DND-41 (cell line): ENCODE measurements at regions not wholly inside any gene's neighbourhood (a gene's known extent, or its start where the extent isn't known, plus 50 kb on each side); places are given as distances from the start of the nearest gene placed in this dataset.

Source experiments
- ATAC-seq: fragments of 200-7000 bp; cut with Tn5 transposase; 3 replicates; pipeline ENCODE4 v1.9.1; 2021; ENCODE audit warnings: low read depth; ENCODE audit not compliant: insufficient read depth
- DNase-seq: peaks from one replicate; pipeline ENCODE4 v3.0.0-alpha.2; 2020
- H2AFZ ChIP-seq: 2 replicates; pipeline ENCODE4 v1.6.0; 2012; ENCODE audit warnings: low read depth, low read length
- H3K27ac ChIP-seq: 2 replicates; pipeline ENCODE4 v1.5.1; 2012; ENCODE audit warnings: low read length, inconsistent platforms
- H3K27me3 ChIP-seq: fragments of 200-600 bp; sonication (generic); 2 replicates; pipeline ENCODE4 v1.6.0; 2012; ENCODE audit warnings: low read length, mild to moderate bottlenecking, inconsistent platforms; ENCODE audit not compliant: insufficient read depth, poor library complexity
- H3K36me3 ChIP-seq: 2 replicates; pipeline ENCODE4 v1.5.1; 2012; ENCODE audit warnings: low read length, inconsistent platforms; ENCODE audit not compliant: insufficient read depth
- H3K4me1 ChIP-seq: 2 replicates; pipeline ENCODE4 v1.5.1; 2012; ENCODE audit warnings: mild to moderate bottlenecking, low read length; ENCODE audit not compliant: insufficient read depth
- H3K4me2 ChIP-seq: 2 replicates; pipeline ENCODE4 v1.6.0; 2012; ENCODE audit warnings: mild to moderate bottlenecking, moderate library complexity, low read length, inconsistent platforms; ENCODE audit not compliant: insufficient read depth
- H3K4me3 ChIP-seq, 2 experiments: fragments of 200-600 bp in 1 of 2; shearing (Covaris generic) in 1 of 2; 2 replicates each; pipeline ENCODE4 v1.5.1; 2012 to 2016; ENCODE audit warnings: inconsistent platforms in 2 of 2, low read length in 2 of 2, mild to moderate bottlenecking in 2 of 2, low read depth in 1 of 2, moderate library complexity in 1 of 2
- H3K79me2 ChIP-seq: 2 replicates; pipeline ENCODE4 v1.6.0; 2012; ENCODE audit warnings: low read length, inconsistent platforms; ENCODE audit not compliant: insufficient read depth
- H3K9ac ChIP-seq: 2 replicates; pipeline ENCODE4 v1.6.0; 2012; ENCODE audit warnings: low read depth, mild to moderate bottlenecking, inconsistent platforms, low read length, moderate library complexity
- H3K9me3 ChIP-seq: 2 replicates; pipeline ENCODE4 v1.5.1; 2012; ENCODE audit warnings: low read length, moderate library complexity, mild to moderate bottlenecking, inconsistent platforms; ENCODE audit not compliant: insufficient read depth, severe bottlenecking
- H4K20me1 ChIP-seq: 2 replicates; pipeline ENCODE4 v1.6.0; 2012; ENCODE audit warnings: low read length; ENCODE audit not compliant: insufficient read depth
- CTCF ChIP-seq: IDR thresholded peaks from 2 replicates; pipeline ENCODE4 v1.5.1; 2012; ENCODE audit warnings: borderline replicate concordance, low read length, moderate library complexity, mild to moderate bottlenecking; ENCODE audit not compliant: poor library complexity, severe bottlenecking; ENCODE audit errors: extremely low read depth
- EZH2 ChIP-seq: IDR thresholded peaks from 3 replicates; pipeline ENCODE4 v1.6.1; 2012; ENCODE audit warnings: borderline replicate concordance, low read depth, mild to moderate bottlenecking, moderate library complexity, low read length, inconsistent platforms; ENCODE audit not compliant: severe bottlenecking

- H3K4me2 ChIP-seq = no peak overlapping the region
- H3K9ac ChIP-seq = no peak overlapping the region
- ATAC-seq = no peak
- H3K27ac ChIP-seq = no peak overlapping the region
- H3K4me1 ChIP-seq = no peaks in the 10 kb centered on the region
- TF ChIP-seq CTCF (no peak), EZH2 (no peak)
- H3K4me3 ChIP-seq = no peak overlapping the region
- H3K79me2 ChIP-seq = no peaks in the 10 kb centered on the region
- no peaks in the 10 kb centered on the region for H3K36me3 ChIP-seq
- no peaks in the 10 kb centered on the region for H3K9me3 ChIP-seq
- H4K20me1 ChIP-seq = no peaks in the 10 kb centered on the region
- no peak for DNase-seq
- H2AFZ ChIP-seq = no peak overlapping the region
- no peaks in the 10 kb centered on the region for H3K27me3 ChIP-seq
Observed at GRCh38 chr5:166045961-166046360, 2245.5 kb upstream of the WWC1 start.

DNA sequence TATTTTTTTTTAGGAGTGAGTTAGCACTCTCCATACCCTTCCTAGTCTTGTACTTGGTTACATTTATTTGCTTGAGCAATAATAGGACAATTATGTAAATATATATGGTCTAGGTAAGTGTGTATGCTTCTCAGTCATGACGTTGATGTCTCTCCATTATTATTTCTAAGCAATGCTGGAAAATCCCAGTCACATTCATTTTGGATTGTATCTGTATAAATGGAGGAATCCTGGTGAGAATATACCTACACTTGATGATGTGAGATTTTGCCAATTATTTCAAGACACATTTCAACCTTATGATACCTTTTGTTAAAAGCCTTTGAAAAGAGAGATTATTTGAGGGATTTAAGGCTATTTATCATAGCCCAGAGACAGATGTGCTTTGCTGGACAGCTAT is 2244.5 kb upstream of the WWC1 start:
- Histone ChIP-seq H3K9me3 (no peaks in the 10 kb centered on the region), H3K4me1 (no peaks in the 10 kb centered on the region), H3K36me3 (no peaks in the 10 kb centered on the region), H3K79me2 (no peaks in the 10 kb centered on the region), H4K20me1 (no peaks in the 10 kb centered on the region), H3K9ac (no peak overlapping the region), H3K27me3 (no peaks in the 10 kb centered on the region), H3K4me3 (no peak overlapping the region), H2AFZ (no peak overlapping the region), H3K27ac (no peak overlapping the region), H3K4me2 (no peak overlapping the region)
- DNase-seq = no peak
- TF ChIP-seq EZH2 = no peak
- TF ChIP-seq CTCF = no peak
- no peak for ATAC-seq

- H3K4me1 ChIP-seq = no peaks in the 10 kb centered on the region
- H3K4me2 ChIP-seq = no peak overlapping the region
- no peak for ATAC-seq
- DNase-seq = no peak
- no peaks in the 10 kb centered on the region for H4K20me1 ChIP-seq
- H3K9me3 ChIP-seq = no peaks in the 10 kb centered on the region
- no peaks in the 10 kb centered on the region for H3K79me2 ChIP-seq
- H3K4me3 ChIP-seq = no peak overlapping the region
- no peaks in the 10 kb centered on the region for H3K36me3 ChIP-seq
- no peaks in the 10 kb centered on the region for H3K27me3 ChIP-seq
- H3K9ac ChIP-seq = no peak overlapping the region
- TF ChIP-seq CTCF (no peak), EZH2 (no peak)
- H2AFZ ChIP-seq = no peak overlapping the region
- no peak overlapping the region for H3K27ac ChIP-seq
Observed at GRCh38 chr5:166050531-166050930, 2240.9 kb upstream of the WWC1 start.

GRCh38 chr5:166058660-166059059 is 2232.8 kb upstream of the WWC1 start:
- no peak for TF ChIP-seq EZH2
- no peak for TF ChIP-seq CTCF
- Histone ChIP-seq H3K27me3 (no peaks in the 10 kb centered on the region), H3K27ac (no peak overlapping the region), H4K20me1 (no peaks in the 10 kb centered on the region), H3K36me3 (no peaks in the 10 kb centered on the region), H3K4me2 (no peak overlapping the region), H3K79me2 (no peaks in the 10 kb centered on the region), H3K9ac (no peak overlapping the region), H3K4me1 (no peaks in the 10 kb centered on the region), H3K4me3 (no peak overlapping the region), H2AFZ (no peak overlapping the region), H3K9me3 (no peaks in the 10 kb centered on the region)
- ATAC-seq (no peak), DNase-seq (no peak)
